Trophoblast cell (in vitro differentiated cells and primary cell): ENCODE measurements at regions not wholly inside any gene's neighbourhood (a gene's known extent, or its start where the extent isn't known, plus 50 kb on each side); places are given as distances from the start of the nearest gene placed in this dataset.

Source experiments
- DNase-seq, 2 donors: peaks; one replicate each; pipeline ENCODE4 v3.0.0-alpha.2; 2016
- H2AFZ ChIP-seq: 2 replicates; pipeline ENCODE4 v1.6.1; 2013; ENCODE audit warnings: low read length, moderate library complexity, mild to moderate bottlenecking; ENCODE audit not compliant: insufficient read depth, poor library complexity
- H2AK5ac ChIP-seq: 2 replicates; pipeline ENCODE4 v1.6.1; 2013; ENCODE audit warnings: mild to moderate bottlenecking, low read length
- H2BK120ac ChIP-seq: 2 replicates; pipeline ENCODE4 v1.6.1; 2013; ENCODE audit warnings: low read length, mild to moderate bottlenecking, moderate library complexity; ENCODE audit not compliant: insufficient read depth, poor library complexity
- H2BK12ac ChIP-seq: 2 replicates; pipeline ENCODE4 v1.6.1; 2013; ENCODE audit warnings: mild to moderate bottlenecking, low read length, moderate library complexity
- H2BK5ac ChIP-seq: 2 replicates; pipeline ENCODE4 v1.6.1; 2013; ENCODE audit warnings: low read length, low read depth, moderate library complexity, mild to moderate bottlenecking; ENCODE audit not compliant: poor library complexity
- H3K14ac ChIP-seq: 2 replicates; pipeline ENCODE4 v1.6.1; 2013; ENCODE audit warnings: mild to moderate bottlenecking, low read length
- H3K18ac ChIP-seq: 2 replicates; pipeline ENCODE4 v1.6.1; 2013; ENCODE audit warnings: mild to moderate bottlenecking, low read length
- H3K23ac ChIP-seq: 2 replicates; pipeline ENCODE4 v1.6.1; 2013; ENCODE audit warnings: low read length
- H3K27ac ChIP-seq: 2 replicates; pipeline ENCODE4 v1.5.1; 2013; ENCODE audit warnings: low read depth, mild to moderate bottlenecking, inconsistent platforms, low read length, moderate library complexity
- H3K27me3 ChIP-seq: 2 replicates; pipeline ENCODE4 v1.6.1; 2013; ENCODE audit warnings: inconsistent platforms, mild to moderate bottlenecking, low read length, moderate library complexity; ENCODE audit not compliant: insufficient read depth
- H3K36me3 ChIP-seq, 2 experiments: 1 replicate in 1 of 2; 2 replicates in 1 of 2; pipeline ENCODE4 v1.6.1; 2013; ENCODE audit warnings: low read length in 2 of 2, mild to moderate bottlenecking in 2 of 2, moderate library complexity in 1 of 2; ENCODE audit not compliant: insufficient read depth in 2 of 2, control insufficient read depth in 1 of 2
- H3K4ac ChIP-seq: 2 replicates; pipeline ENCODE4 v1.6.1; 2013; ENCODE audit warnings: low read depth, mild to moderate bottlenecking, low read length, moderate library complexity
- H3K4me1 ChIP-seq, 2 experiments: 1 replicate in 1 of 2; 2 replicates in 1 of 2; pipeline ENCODE4 v1.6.1; 2013; ENCODE audit warnings: low read length in 2 of 2, mild to moderate bottlenecking in 2 of 2, moderate library complexity in 1 of 2; ENCODE audit not compliant: insufficient read depth in 2 of 2, control insufficient read depth in 1 of 2
- H3K4me2 ChIP-seq: 2 replicates; pipeline ENCODE4 v1.6.1; 2013; ENCODE audit warnings: inconsistent platforms, mild to moderate bottlenecking, low read length, moderate library complexity
- H3K4me3 ChIP-seq: 2 replicates; pipeline ENCODE4 v1.5.1; 2013; ENCODE audit warnings: mild to moderate bottlenecking, low read depth, low read length, inconsistent platforms
- H3K79me1 ChIP-seq: one replicate; pipeline ENCODE4 v1.6.1; 2013; ENCODE audit warnings: low read length
- H3K79me2 ChIP-seq: 2 replicates; pipeline ENCODE4 v1.6.1; 2013; ENCODE audit warnings: low read length, mild to moderate bottlenecking; ENCODE audit not compliant: control insufficient read depth, insufficient read depth, poor library complexity
- H3K9ac ChIP-seq: 2 replicates; pipeline ENCODE4 v1.6.1; 2013; ENCODE audit warnings: mild to moderate bottlenecking, low read length
- H3K9me3 ChIP-seq: 2 replicates; pipeline ENCODE4 v1.6.1; 2013; ENCODE audit warnings: low read depth, mild to moderate bottlenecking, control low read depth, inconsistent platforms, low read length; ENCODE audit not compliant: insufficient read depth
- H4K12ac ChIP-seq: 2 replicates; pipeline ENCODE4 v1.6.1; 2013; ENCODE audit warnings: low read depth, mild to moderate bottlenecking, low read length, moderate library complexity
- H4K8ac ChIP-seq: 2 replicates; pipeline ENCODE4 v1.6.1; 2013; ENCODE audit warnings: low read depth, mild to moderate bottlenecking, low read length, moderate library complexity
- H4K91ac ChIP-seq: one replicate; pipeline ENCODE4 v1.6.1; 2013; ENCODE audit warnings: low read depth, mild to moderate bottlenecking, low read length, moderate library complexity
- WGBS: extraction: QIAGEN DNeasy Blood & Tissue Kit; methylation state at CpG from one replicate; pipeline ENCODE4 v1.1.7; 2013; ENCODE audit warnings: missing lambda C conversion rate; ENCODE audit not compliant: insufficient read length, insufficient coverage; ENCODE audit errors: extremely low coverage; 5-methylcytosine and 5-hydroxymethylcytosine counted together

DNA sequence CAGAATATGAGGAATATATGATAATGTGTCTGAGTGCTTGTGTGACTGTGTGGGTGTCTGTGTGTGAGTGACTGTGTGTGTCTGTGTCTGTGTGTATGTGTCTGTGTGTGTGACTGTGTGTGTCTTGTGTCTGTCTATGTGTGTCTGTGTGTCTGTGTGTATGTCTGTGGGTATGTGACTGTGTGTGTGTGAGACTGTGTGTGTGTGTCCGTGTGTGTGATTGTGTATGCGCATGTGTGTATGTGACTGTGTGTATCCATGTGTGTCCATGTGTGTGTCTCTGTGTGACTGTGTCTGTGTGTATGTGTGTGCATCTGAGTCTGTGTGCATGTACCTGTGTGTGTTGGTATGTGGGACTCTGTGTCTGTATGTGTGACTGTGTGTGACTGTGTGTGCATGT is 1361.2 kb upstream of the TMEM132C start:
- Histone ChIP-seq H3K9me3 (no peaks in the 10 kb centered on the region), H3K36me3 (no peaks in the 10 kb centered on the region), H3K4ac (no peak overlapping the region), H3K9ac (no peak overlapping the region), H3K18ac (no peak overlapping the region), H3K79me2 (no peaks in the 10 kb centered on the region), H3K79me1 (no peaks in the 10 kb centered on the region), H2BK5ac (no peak overlapping the region), H2BK12ac (no peak overlapping the region), H3K4me2 (no peak overlapping the region), H2AK5ac (no peak overlapping the region), H3K23ac (peak overlapping the region; percentile 40), H3K27ac (no peak overlapping the region), H4K12ac (no peak overlapping the region), H4K8ac (no peak overlapping the region), H4K91ac (peak overlapping the region; percentile 5), H3K14ac (no peak overlapping the region), H3K27me3 (no peaks in the 10 kb centered on the region), H3K4me1 (peaks cover 0 to 3% of the 10 kb centered on the region in 2 experiments), H3K4me3 (peak overlapping the region; percentile 57), H2AFZ (no peak overlapping the region), H2BK120ac (no peak overlapping the region)
- WGBS = no CpG with 5 or more reads among the region's 2 CpGs
- DNase-seq = no peak

DNA sequence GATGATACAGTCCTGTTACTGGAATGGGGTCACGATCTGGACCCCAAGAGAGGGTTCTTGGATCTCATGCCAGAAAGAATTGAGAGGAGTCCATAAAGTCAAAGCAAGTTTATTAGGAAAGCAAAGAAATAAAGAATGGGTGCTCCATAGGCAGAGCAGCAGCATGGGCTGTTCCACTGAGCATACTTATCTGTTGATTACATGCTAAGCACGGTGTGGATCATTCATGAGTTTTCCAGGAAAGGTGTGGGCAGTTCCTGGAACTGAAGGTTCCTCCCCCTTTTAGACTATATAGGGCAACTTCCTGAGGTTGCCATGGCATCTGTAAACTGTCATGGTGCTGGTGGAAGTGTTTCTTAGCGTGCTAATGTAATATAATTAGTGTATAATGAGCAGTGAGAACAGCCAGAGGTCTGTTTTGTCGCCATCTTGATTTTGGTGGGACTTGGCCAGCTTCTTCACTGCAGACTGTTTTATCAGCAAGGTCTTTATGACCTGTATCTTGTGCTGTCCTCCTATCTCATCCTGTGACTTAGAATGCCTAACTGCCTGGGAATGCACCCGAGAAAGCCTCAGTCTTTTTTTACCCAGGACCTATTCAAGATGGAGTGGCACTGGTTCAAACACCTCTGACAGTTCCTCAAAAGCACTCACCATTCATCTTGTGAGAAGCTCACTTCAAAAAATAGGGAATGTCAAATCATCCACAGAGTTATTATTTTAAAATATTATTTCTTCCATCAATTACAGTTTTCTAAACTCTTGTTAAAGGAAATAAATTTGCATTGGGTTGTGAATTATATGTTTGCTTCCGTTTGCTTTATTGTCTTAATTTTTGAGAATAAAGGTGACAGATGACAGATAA is 1358.8 kb upstream of the TMEM132C start:
- H4K12ac ChIP-seq = no peak overlapping the region
- H3K4ac ChIP-seq = no peak overlapping the region
- no peaks in the 10 kb centered on the region for H3K36me3 ChIP-seq
- no peaks in the 10 kb centered on the region for H3K79me1 ChIP-seq
- H3K14ac ChIP-seq = no peak overlapping the region
- peaks cover 0 to 3% of the 10 kb centered on the region in 2 experiments for H3K4me1 ChIP-seq
- no peak overlapping the region for H3K4me3 ChIP-seq
- no peaks in the 10 kb centered on the region for H3K9me3 ChIP-seq
- DNase-seq = no peak
- no peak overlapping the region for H3K4me2 ChIP-seq
- no peak overlapping the region for H2BK12ac ChIP-seq
- no peak overlapping the region for H4K8ac ChIP-seq
- no peak overlapping the region for H3K9ac ChIP-seq
- H3K27ac ChIP-seq = no peak overlapping the region
- no peak overlapping the region for H3K23ac ChIP-seq
- H2AK5ac ChIP-seq = no peak overlapping the region
- H3K18ac ChIP-seq = no peak overlapping the region
- H2BK5ac ChIP-seq = no peak overlapping the region
- WGBS = no CpG with 5 or more reads among the region's 6 CpGs
- no peak overlapping the region for H4K91ac ChIP-seq
- H2AFZ ChIP-seq = no peak overlapping the region
- no peak overlapping the region for H2BK120ac ChIP-seq
- H3K27me3 ChIP-seq = no peaks in the 10 kb centered on the region
- no peaks in the 10 kb centered on the region for H3K79me2 ChIP-seq

DNA sequence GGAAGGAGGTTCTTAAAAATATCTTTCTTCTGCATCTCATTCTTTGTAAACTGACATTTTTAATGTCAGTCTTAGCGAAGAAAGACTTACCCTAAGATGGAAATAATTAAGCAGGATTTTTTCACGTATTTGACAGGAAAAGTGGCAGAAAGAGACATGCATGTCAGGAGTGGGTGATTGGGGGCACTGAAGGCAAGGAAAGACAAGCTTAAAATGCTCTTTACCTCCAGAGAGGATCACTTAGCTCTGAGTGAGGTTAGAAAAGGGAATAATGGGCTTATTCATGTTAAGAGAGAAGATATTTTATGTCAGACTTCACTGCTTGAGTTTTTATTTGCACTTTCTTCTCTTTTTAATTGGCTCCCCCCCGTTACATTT is 1358.2 kb upstream of the TMEM132C start:
- Histone ChIP-seq H3K4me1 (peaks cover 0 to 3% of the 10 kb centered on the region in 2 experiments), H3K79me2 (no peaks in the 10 kb centered on the region), H4K12ac (no peak overlapping the region), H2BK120ac (no peak overlapping the region), H3K23ac (no peak overlapping the region), H3K4me3 (no peak overlapping the region), H2BK5ac (no peak overlapping the region), H2BK12ac (no peak overlapping the region), H4K91ac (no peak overlapping the region), H2AFZ (no peak overlapping the region), H3K27ac (no peak overlapping the region), H3K18ac (no peak overlapping the region), H3K4ac (no peak overlapping the region), H3K14ac (no peak overlapping the region), H3K27me3 (no peaks in the 10 kb centered on the region), H3K4me2 (no peak overlapping the region), H3K9me3 (no peaks in the 10 kb centered on the region), H3K9ac (no peak overlapping the region), H3K36me3 (no peaks in the 10 kb centered on the region), H2AK5ac (no peak overlapping the region), H4K8ac (no peak overlapping the region), H3K79me1 (no peaks in the 10 kb centered on the region)
- DNase-seq = no peak
- WGBS = no CpG with 5 or more reads among the region's 3 CpGs

DNA sequence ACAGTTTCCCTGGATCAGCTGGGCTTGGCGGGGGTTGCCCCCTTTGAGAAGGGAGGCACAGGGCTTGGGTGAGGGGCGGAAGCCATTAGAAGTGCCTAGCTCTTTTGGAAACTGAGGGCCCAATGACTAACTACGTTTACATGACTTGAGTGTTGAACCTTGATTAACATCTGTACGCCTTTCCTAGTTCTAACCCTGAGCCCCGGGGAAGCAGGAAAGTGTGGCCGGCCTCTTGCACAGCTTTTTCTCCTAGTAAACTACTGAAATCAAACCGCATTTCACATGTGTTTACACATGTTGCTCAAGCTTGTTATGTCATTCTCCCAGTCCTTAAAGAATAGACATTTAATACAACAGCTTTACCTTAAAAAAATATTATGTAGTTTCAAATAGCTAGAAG is 1356.4 kb upstream of the TMEM132C start:
- Histone ChIP-seq H3K4me1 (peaks cover 0 to 3% of the 10 kb centered on the region in 2 experiments), H2BK5ac (no peak overlapping the region), H2BK120ac (no peak overlapping the region), H4K91ac (no peak overlapping the region), H3K79me1 (no peaks in the 10 kb centered on the region), H3K4me3 (no peak overlapping the region), H4K8ac (no peak overlapping the region), H2AFZ (no peak overlapping the region), H2AK5ac (no peak overlapping the region), H2BK12ac (no peak overlapping the region), H3K18ac (no peak overlapping the region), H3K14ac (no peak overlapping the region), H4K12ac (no peak overlapping the region), H3K9ac (no peak overlapping the region), H3K27ac (no peak overlapping the region), H3K4me2 (no peak overlapping the region), H3K23ac (no peak overlapping the region), H3K9me3 (no peaks in the 10 kb centered on the region), H3K4ac (no peak overlapping the region), H3K27me3 (no peaks in the 10 kb centered on the region), H3K36me3 (no peaks in the 10 kb centered on the region), H3K79me2 (no peaks in the 10 kb centered on the region)
- DNase-seq = no peak
- no CpG with 5 or more reads among the region's 7 CpGs for WGBS
